ENCODE measurements at regions not wholly inside any gene's neighbourhood (a gene's known extent, or its start where the extent isn't known, plus 50 kb on each side); places are given as distances from the start of the nearest gene placed in this dataset.
"Not testable (repeated sequence)": the region's sequence is repeated elsewhere in the genome, so short reads cannot be mapped to it uniquely, and the experiment has no call there.

DNA sequence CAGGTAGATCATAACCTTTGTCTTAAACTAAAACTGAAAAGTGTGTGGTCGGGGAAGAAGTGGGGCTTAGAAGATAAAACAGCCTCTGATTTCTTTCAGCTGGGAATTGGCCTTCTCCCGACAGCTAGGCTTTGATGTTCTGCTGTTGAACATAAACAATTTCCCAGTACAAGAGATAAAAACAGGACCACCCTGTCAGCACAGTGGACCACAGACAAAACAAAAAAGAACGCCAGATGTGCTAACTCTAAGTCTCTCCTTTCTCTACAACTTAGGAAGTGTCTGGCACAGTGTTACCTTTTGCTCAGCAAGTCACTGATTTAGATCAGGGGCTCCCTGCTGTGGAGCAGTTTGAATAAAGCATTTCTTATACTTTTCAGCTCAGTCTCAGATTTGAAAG, 87.5 kb upstream of the UXT start:
- Mint-ChIP-seq H3K9me3 (no peaks in the 10 kb centered on the region), H3K27ac (no peak overlapping the region), H3K36me3 (no peaks in the 10 kb centered on the region), H3K4me1 (no peaks in the 10 kb centered on the region), H3K27me3 (peaks cover 16 to 20% of the 10 kb centered on the region in 2 donors), H3K4me3 (no peak overlapping the region)
- no peak overlapping the region for H3K4me3 ChIP-seq (ENCODE audit: low read length)
- H3K4me1 ChIP-seq (ENCODE audit: insufficient read depth, low read length): no peaks in the 10 kb centered on the region
- no peaks in the 10 kb centered on the region for H3K9me3 ChIP-seq (ENCODE audit: low read length)
- no peak for DNase-seq
- H3K27ac ChIP-seq (ENCODE audit: low read depth, low read length): no peak overlapping the region
- POLR2A ChIA-PET: no interaction called here
- CTCF ChIA-PET: no interaction called here
- no peaks in the 10 kb centered on the region for H3K27me3 ChIP-seq (ENCODE audit: insufficient read depth, low read length, poor library complexity, severe bottlenecking)
- H3K36me3 ChIP-seq (ENCODE audit: insufficient read depth, low read length): no peaks in the 10 kb centered on the region

DNA sequence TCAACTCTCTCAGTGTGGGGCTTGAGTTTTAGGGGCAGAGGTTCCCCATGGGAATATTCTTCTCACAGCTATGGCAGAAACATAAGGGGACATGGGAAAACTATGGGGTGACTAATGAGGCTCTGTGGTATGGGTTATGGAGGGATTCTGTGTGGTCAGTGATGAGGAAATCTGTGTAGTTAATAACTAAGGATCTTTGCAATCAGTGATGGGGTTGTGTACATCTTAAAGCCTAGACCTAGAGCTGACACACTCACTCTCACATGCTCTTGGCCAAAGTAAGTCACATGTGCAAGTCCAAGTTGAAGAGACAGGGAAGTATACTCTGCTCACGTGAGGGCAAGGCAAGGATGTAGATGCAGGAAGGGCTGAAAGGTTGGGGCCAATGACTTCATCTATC, 86.4 kb upstream of the UXT start:
- Histone ChIP-seq H3K36me3 (ENCODE audit: insufficient read depth, low read length) (no peaks in the 10 kb centered on the region), H3K9me3 (ENCODE audit: low read length) (no peaks in the 10 kb centered on the region), H3K4me1 (ENCODE audit: insufficient read depth, low read length) (no peaks in the 10 kb centered on the region), H3K27ac (ENCODE audit: low read depth, low read length) (no peak overlapping the region), H3K27me3 (ENCODE audit: insufficient read depth, low read length, poor library complexity, severe bottlenecking) (no peaks in the 10 kb centered on the region), H3K4me3 (ENCODE audit: low read length) (no peak overlapping the region)
- Mint-ChIP-seq H3K9me3 (no peaks in the 10 kb centered on the region), H3K27ac (no peak overlapping the region), H3K4me1 (no peaks in the 10 kb centered on the region), H3K36me3 (no peaks in the 10 kb centered on the region), H3K4me3 (no peak overlapping the region), H3K27me3 (peaks cover 16 to 20% of the 10 kb centered on the region in 2 donors)
- no peak for DNase-seq
- ChIA-PET CTCF (no interaction called here), POLR2A (no interaction called here)

DNA sequence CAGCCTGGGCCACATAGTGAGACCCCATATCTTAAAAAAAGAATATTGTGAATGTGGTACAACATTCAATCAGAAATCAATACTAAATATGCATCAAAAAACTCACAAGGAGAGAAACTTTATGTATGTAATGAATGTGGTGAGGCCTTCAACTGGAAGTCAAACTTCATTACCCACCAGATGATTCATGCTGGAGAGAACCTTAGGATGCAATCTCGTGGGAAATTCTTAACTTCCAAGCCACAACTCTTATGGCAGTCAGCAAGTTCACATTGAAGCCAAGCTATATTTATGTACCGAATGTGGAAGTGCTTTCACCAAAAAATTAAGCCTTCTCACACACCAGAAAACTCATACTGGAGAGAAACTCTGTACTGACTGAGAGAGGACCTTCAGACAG, 84.5 kb upstream of the UXT start:
- H3K27ac Mint-ChIP-seq: no peak overlapping the region
- CTCF ChIA-PET: no interaction called here
- H3K27ac ChIP-seq (ENCODE audit: low read depth, low read length): no peak overlapping the region
- peaks cover 16 to 22% of the 10 kb centered on the region in 2 donors for H3K27me3 Mint-ChIP-seq
- POLR2A ChIA-PET: no interaction called here
- no peak for DNase-seq
- H3K9me3 Mint-ChIP-seq: peaks cover 0 to 3% (median 0%) of the 10 kb centered on the region in 5 donors
- no peaks in the 10 kb centered on the region for H3K27me3 ChIP-seq (ENCODE audit: insufficient read depth, low read length, poor library complexity, severe bottlenecking)
- H3K9me3 ChIP-seq (ENCODE audit: low read length): no peaks in the 10 kb centered on the region
- no peaks in the 10 kb centered on the region for H3K36me3 ChIP-seq (ENCODE audit: insufficient read depth, low read length)
- no peaks in the 10 kb centered on the region for H3K36me3 Mint-ChIP-seq
- H3K4me1 Mint-ChIP-seq: no peaks in the 10 kb centered on the region
- H3K4me3 Mint-ChIP-seq: no peak overlapping the region
- H3K4me1 ChIP-seq (ENCODE audit: insufficient read depth, low read length): no peaks in the 10 kb centered on the region
- H3K4me3 ChIP-seq (ENCODE audit: low read length): no peak overlapping the region

DNA sequence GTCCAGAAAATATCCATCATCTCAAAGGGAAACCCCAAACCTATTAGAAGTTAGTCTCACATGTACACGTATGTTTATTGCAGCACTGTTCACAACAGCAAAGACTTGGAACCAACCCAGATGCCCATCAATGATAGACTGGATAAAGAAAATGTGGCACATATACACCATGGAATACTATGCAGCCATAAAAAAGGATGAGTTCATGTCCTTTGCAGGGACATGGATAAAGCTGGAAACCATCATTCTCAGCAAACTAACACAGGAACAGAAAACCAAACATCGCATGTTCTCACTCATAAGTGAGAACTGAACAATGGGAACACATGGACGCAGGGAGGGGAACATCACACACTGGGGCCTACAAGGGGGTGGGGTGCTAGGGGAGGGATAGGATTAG, 79.9 kb upstream of the UXT start:
- H3K9me3 Mint-ChIP-seq; H3K4me1 ChIP-seq (ENCODE audit: insufficient read depth, low read length); H3K27me3 ChIP-seq (ENCODE audit: insufficient read depth, low read length, poor library complexity, severe bottlenecking); CTCF ChIA-PET; H3K27me3 Mint-ChIP-seq; H3K4me3 ChIP-seq (ENCODE audit: low read length); H3K27ac Mint-ChIP-seq; DNase-seq; H3K4me3 Mint-ChIP-seq; POLR2A ChIA-PET; H3K27ac ChIP-seq (ENCODE audit: low read depth, low read length); H3K36me3 Mint-ChIP-seq; H3K4me1 Mint-ChIP-seq; H3K36me3 ChIP-seq (ENCODE audit: insufficient read depth, low read length); H3K9me3 ChIP-seq (ENCODE audit: low read length): not testable (repeated sequence)

DNA sequence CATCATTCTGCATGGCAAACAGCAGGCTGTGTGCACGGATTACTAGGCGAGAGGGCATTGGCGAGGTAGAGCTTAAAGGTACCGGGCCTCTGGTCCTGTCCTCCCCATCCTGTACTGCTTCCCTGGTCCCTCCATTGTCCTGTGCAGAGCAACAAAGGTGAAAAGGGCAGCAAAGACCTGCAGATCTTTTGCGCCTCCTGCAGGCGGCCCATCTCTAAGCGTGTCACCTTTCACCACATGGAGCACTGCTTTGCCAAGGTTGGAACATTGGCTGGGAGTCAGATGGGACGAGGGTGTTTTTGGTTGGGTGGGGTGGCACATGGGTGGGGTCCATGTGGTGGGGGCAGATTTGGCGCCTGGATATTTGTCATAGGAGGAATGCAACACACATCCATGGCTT, 64.7 kb upstream of the UXT start:
- ChIA-PET POLR2A (no interaction called here), CTCF (no interaction called here)
- H3K36me3 Mint-ChIP-seq: no peaks in the 10 kb centered on the region
- Histone ChIP-seq H3K27me3 (ENCODE audit: insufficient read depth, low read length, poor library complexity, severe bottlenecking) (no peaks in the 10 kb centered on the region), H3K4me1 (ENCODE audit: insufficient read depth, low read length) (no peaks in the 10 kb centered on the region), H3K4me3 (ENCODE audit: low read length) (no peak overlapping the region), H3K36me3 (ENCODE audit: insufficient read depth, low read length) (no peaks in the 10 kb centered on the region), H3K27ac (ENCODE audit: low read depth, low read length) (no peak overlapping the region), H3K9me3 (ENCODE audit: low read length) (no peaks in the 10 kb centered on the region)
- H3K27me3 Mint-ChIP-seq: peaks cover 14 to 18% of the 10 kb centered on the region in 2 donors
- H3K4me1 Mint-ChIP-seq: no peaks in the 10 kb centered on the region
- no peaks in the 10 kb centered on the region for H3K9me3 Mint-ChIP-seq
- H3K27ac Mint-ChIP-seq: no peak overlapping the region
- DNase-seq: no peak
- no peak overlapping the region for H3K4me3 Mint-ChIP-seq

DNA sequence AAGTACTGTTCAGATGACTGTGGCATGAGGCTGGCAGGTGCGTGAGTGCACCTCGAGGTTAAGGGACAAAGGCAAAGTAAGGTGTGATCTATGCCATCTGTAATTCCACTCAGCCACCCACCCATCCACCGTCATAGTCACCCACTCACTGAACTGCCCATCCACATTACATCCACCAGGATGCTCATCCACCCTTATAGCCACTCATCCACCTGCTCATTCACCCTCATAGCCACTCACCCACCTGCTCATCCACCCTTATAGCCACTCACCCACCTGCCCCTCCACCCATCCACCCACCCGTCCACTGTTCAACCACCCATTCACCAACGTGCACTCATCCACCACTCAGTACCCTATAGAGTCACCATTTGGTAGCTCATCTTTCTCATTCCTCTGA, 64.1 kb upstream of the UXT start:
- no peak for DNase-seq
- Histone ChIP-seq H3K4me3 (ENCODE audit: low read length) (no peak overlapping the region), H3K27ac (ENCODE audit: low read depth, low read length) (no peak overlapping the region), H3K4me1 (ENCODE audit: insufficient read depth, low read length) (no peaks in the 10 kb centered on the region), H3K36me3 (ENCODE audit: insufficient read depth, low read length) (no peaks in the 10 kb centered on the region), H3K9me3 (ENCODE audit: low read length) (no peaks in the 10 kb centered on the region), H3K27me3 (ENCODE audit: insufficient read depth, low read length, poor library complexity, severe bottlenecking) (no peaks in the 10 kb centered on the region)
- no peaks in the 10 kb centered on the region for H3K9me3 Mint-ChIP-seq
- CTCF ChIA-PET: no interaction called here
- no peak overlapping the region for H3K4me3 Mint-ChIP-seq
- no peaks in the 10 kb centered on the region for H3K36me3 Mint-ChIP-seq
- POLR2A ChIA-PET: no interaction called here
- H3K4me1 Mint-ChIP-seq: no peaks in the 10 kb centered on the region
- no peak overlapping the region for H3K27ac Mint-ChIP-seq
- H3K27me3 Mint-ChIP-seq: peaks cover 14 to 18% of the 10 kb centered on the region in 2 donors

DNA sequence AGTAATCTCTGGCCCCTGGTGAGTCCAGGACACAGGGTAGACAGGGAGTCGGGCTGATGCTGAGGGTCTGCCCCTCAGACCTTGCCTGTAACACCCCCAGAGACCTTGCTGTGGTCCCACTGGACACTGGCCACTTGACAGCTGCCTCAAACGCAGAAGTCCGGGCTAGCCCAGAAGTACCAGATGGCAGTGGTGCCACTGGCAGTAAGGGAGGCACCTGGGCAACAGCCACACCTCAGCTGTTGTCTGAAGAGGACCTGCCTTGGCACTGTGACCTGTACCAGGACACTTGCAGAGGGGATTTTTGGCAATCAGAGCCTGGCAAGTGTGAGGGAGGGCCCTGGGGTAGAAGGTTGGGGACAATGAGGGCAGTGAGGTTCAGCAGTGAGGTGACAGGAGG, 63.3 kb upstream of the UXT start:
- Mint-ChIP-seq H3K4me3 (no peak overlapping the region), H3K36me3 (no peaks in the 10 kb centered on the region), H3K27ac (no peak overlapping the region), H3K4me1 (no peaks in the 10 kb centered on the region), H3K27me3 (peaks cover 11 to 15% of the 10 kb centered on the region in 2 donors), H3K9me3 (no peaks in the 10 kb centered on the region)
- DNase-seq: no peak
- no peak overlapping the region for H3K4me3 ChIP-seq (ENCODE audit: low read length)
- H3K4me1 ChIP-seq (ENCODE audit: insufficient read depth, low read length): no peaks in the 10 kb centered on the region
- no peaks in the 10 kb centered on the region for H3K36me3 ChIP-seq (ENCODE audit: insufficient read depth, low read length)
- POLR2A ChIA-PET: no interaction called here
- no peaks in the 10 kb centered on the region for H3K9me3 ChIP-seq (ENCODE audit: low read length)
- CTCF ChIA-PET: no interaction called here
- no peak overlapping the region for H3K27ac ChIP-seq (ENCODE audit: low read depth, low read length)
- no peaks in the 10 kb centered on the region for H3K27me3 ChIP-seq (ENCODE audit: insufficient read depth, low read length, poor library complexity, severe bottlenecking)

DNA sequence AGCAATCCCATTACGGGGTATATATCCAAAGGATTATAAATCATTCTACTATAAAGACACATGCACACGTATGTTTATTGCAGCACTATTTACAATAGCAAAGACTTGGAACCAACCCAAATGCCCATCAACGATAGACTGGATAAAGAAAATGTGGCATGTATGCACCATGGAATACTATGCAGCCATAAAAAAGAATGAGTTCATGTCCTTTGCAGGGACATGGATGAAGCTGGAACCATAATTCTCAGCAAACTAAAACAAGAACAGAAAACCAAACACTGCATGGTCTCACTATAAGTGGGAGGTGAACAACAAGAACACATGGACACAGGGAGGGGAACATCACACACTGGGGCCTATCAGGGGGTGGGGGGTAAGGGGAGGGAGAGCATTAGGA, 56.1 kb upstream of the UXT start:
- DNase-seq; H3K4me1 ChIP-seq (ENCODE audit: insufficient read depth, low read length); CTCF ChIA-PET; H3K36me3 ChIP-seq (ENCODE audit: insufficient read depth, low read length); H3K9me3 ChIP-seq (ENCODE audit: low read length); H3K9me3 Mint-ChIP-seq; H3K36me3 Mint-ChIP-seq; H3K27me3 Mint-ChIP-seq; POLR2A ChIA-PET; H3K4me3 ChIP-seq (ENCODE audit: low read length); H3K27me3 ChIP-seq (ENCODE audit: insufficient read depth, low read length, poor library complexity, severe bottlenecking); H3K27ac ChIP-seq (ENCODE audit: low read depth, low read length); H3K27ac Mint-ChIP-seq; H3K4me3 Mint-ChIP-seq; H3K4me1 Mint-ChIP-seq: not testable (repeated sequence)

DNA sequence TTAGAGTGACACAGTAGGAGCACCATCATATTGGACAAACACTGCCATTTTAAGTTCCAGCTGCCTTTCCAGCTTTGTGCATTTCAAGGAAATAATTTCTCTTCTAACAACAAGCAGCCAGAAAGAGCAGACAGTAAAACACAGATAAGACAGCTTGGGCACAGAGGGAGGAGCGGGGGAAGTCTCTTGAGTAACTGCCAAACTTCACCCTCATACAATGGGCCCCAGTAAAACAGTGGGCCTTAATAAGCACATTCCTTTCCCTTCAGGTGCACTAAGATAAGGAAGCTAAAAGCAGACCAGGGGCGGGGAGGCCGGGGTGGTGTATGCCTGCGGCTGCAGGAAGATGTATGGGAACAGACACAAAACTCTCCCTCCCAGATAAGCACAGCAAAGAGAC, 53.7 kb upstream of the UXT start:
- H3K36me3 Mint-ChIP-seq; CTCF ChIA-PET; H3K4me3 Mint-ChIP-seq; H3K9me3 Mint-ChIP-seq; H3K4me1 ChIP-seq (ENCODE audit: insufficient read depth, low read length); DNase-seq; H3K27me3 ChIP-seq (ENCODE audit: insufficient read depth, low read length, poor library complexity, severe bottlenecking); H3K27ac Mint-ChIP-seq; H3K4me1 Mint-ChIP-seq; H3K4me3 ChIP-seq (ENCODE audit: low read length); H3K9me3 ChIP-seq (ENCODE audit: low read length); H3K36me3 ChIP-seq (ENCODE audit: insufficient read depth, low read length); POLR2A ChIA-PET: not testable (repeated sequence)
- H3K27me3 Mint-ChIP-seq: peaks cover 5 to 17% of the 10 kb centered on the region in 2 donors
- peak overlapping the region; percentile 64 for H3K27ac ChIP-seq (ENCODE audit: low read depth, low read length)
